SK-N-MC (cell line): ENCODE measurements at regions not wholly inside any gene's neighbourhood (a gene's known extent, or its start where the extent isn't known, plus 50 kb on each side); places are given as distances from the start of the nearest gene placed in this dataset.
"Not testable (repeated sequence)": the region's sequence is repeated elsewhere in the genome, so short reads cannot be mapped to it uniquely, and the experiment has no call there.

Experiments
- DNase-seq: peaks from one replicate; pipeline ENCODE4 v3.0.0-alpha.2; 2011; ENCODE audit warnings: low read depth, low spot score
- H3K27ac ChIP-seq: fragments of 200-600 bp; sonication (generic); 2 replicates; pipeline ENCODE4 v1.5.1; 2016; ENCODE audit warnings: mixed run types
- H3K36me3 ChIP-seq: fragments of 200-600 bp; sonication (generic); 2 replicates; pipeline ENCODE4 v1.6.1; 2017; ENCODE audit warnings: antibody characterized with exemption, low read length, mixed read lengths; ENCODE audit not compliant: insufficient read depth
- H3K4me3 ChIP-seq: fragments of 200-600 bp; sonication (generic); 2 replicates; pipeline ENCODE4 v1.5.1; 2016
- H3K9ac ChIP-seq: fragments of 200-600 bp; sonication (generic); 2 replicates; pipeline ENCODE4 v1.8.0; 2017; ENCODE audit warnings: mixed run types, mixed read lengths; ENCODE audit not compliant: insufficient read length
- H3K9me3 ChIP-seq: fragments of 200-600 bp; sonication (generic); 2 replicates; pipeline ENCODE4 v1.6.1; 2017; ENCODE audit warnings: low read depth, mild to moderate bottlenecking, antibody characterized with exemption, low read length, moderate library complexity, mixed read lengths
- EZH2 ChIP-seq: fragments of 200-600 bp; sonication (generic); IDR thresholded peaks from one replicate; pipeline ENCODE4 v1.6.1; 2017; ENCODE audit warnings: antibody characterized with exemption
- FOXP2 ChIP-seq: optimal IDR thresholded peaks from 2 replicates; pipeline ENCODE3; 2011; ENCODE audit warnings: mild to moderate bottlenecking, moderate library complexity; ENCODE audit not compliant: insufficient read depth; ENCODE audit errors: extremely low read length, control extremely low read depth
- POLR2AphosphoS5 ChIP-seq: IDR thresholded peaks from 2 replicates; pipeline ENCODE4 v1.6.1; 2012; ENCODE audit warnings: mild to moderate bottlenecking, low read depth, low read length, borderline replicate concordance

GRCh38 chr4:112708772-112709171 lies 71.8 kb downstream of the LARP7 start:
- H3K27ac ChIP-seq, result no peak overlapping the region
- H3K9me3 ChIP-seq, result no peaks in the 10 kb centered on the region
- no peak for DNase-seq
- no peaks in the 10 kb centered on the region for H3K36me3 ChIP-seq
- H3K9ac ChIP-seq, result no peak overlapping the region
- no peak overlapping the region for H3K4me3 ChIP-seq
- TF ChIP-seq POLR2AphosphoS5 (no peak), EZH2 (no peak), FOXP2 (no peak)

GRCh38 chr4:112714922-112715901 lies 78.3 kb downstream of the LARP7 start:
- H3K4me3 ChIP-seq, result no peak overlapping the region
- no peaks in the 10 kb centered on the region for H3K36me3 ChIP-seq
- no peak overlapping the region for H3K27ac ChIP-seq
- no peak for TF ChIP-seq POLR2AphosphoS5
- no peak for TF ChIP-seq EZH2
- no peak for TF ChIP-seq FOXP2
- no peaks in the 10 kb centered on the region for H3K9me3 ChIP-seq
- no peak overlapping the region for H3K9ac ChIP-seq
- DNase-seq, result no peak

GRCh38 chr4:112717856-112718255 lies 80.9 kb downstream of the LARP7 start:
- Histone ChIP-seq H3K27ac (no peak overlapping the region), H3K4me3 (no peak overlapping the region), H3K36me3 (no peaks in the 10 kb centered on the region), H3K9ac (no peak overlapping the region), H3K9me3 (no peaks in the 10 kb centered on the region)
- DNase-seq, result no peak
- no peak for TF ChIP-seq POLR2AphosphoS5
- no peak for TF ChIP-seq EZH2
- TF ChIP-seq FOXP2, result no peak

- H3K27ac ChIP-seq, result no peak overlapping the region
- TF ChIP-seq EZH2 (no peak), FOXP2 (no peak)
- DNase-seq, result no peak
- H3K36me3 ChIP-seq, result no peaks in the 10 kb centered on the region
- no peak overlapping the region for H3K4me3 ChIP-seq
- H3K9me3 ChIP-seq, result no peaks in the 10 kb centered on the region
- H3K9ac ChIP-seq, result no peak overlapping the region
These were observed 84.7 kb downstream of the LARP7 start for GRCh38 chr4:112721627-112722026.

- Histone ChIP-seq H3K4me3 (no peak overlapping the region), H3K9me3 (no peaks in the 10 kb centered on the region), H3K9ac (no peak overlapping the region), H3K36me3 (no peaks in the 10 kb centered on the region), H3K27ac (no peak overlapping the region)
- TF ChIP-seq FOXP2 (no peak), POLR2AphosphoS5 (no peak), EZH2 (no peak)
- no peak for DNase-seq
These were observed 89.1 kb downstream of the LARP7 start for GRCh38 chr4:112726041-112726440.

GRCh38 chr4:112727728-112728127 lies 90.8 kb downstream of the LARP7 start:
- H3K9ac ChIP-seq, H3K4me3 ChIP-seq, DNase-seq, H3K9me3 ChIP-seq, H3K36me3 ChIP-seq, H3K27ac ChIP-seq: not testable (repeated sequence)

- no peak overlapping the region for H3K27ac ChIP-seq
- no peak overlapping the region for H3K9ac ChIP-seq
- no peaks in the 10 kb centered on the region for H3K9me3 ChIP-seq
- DNase-seq, result no peak
- no peaks in the 10 kb centered on the region for H3K36me3 ChIP-seq
- TF ChIP-seq FOXP2 (no peak), EZH2 (no peak)
- H3K4me3 ChIP-seq, result no peak overlapping the region
These were observed 94.8 kb downstream of the LARP7 start for GRCh38 chr4:112731715-112732114.

- H3K9me3 ChIP-seq, result no peaks in the 10 kb centered on the region
- DNase-seq, result no peak
- no peaks in the 10 kb centered on the region for H3K36me3 ChIP-seq
- no peak overlapping the region for H3K4me3 ChIP-seq
- H3K9ac ChIP-seq, result no peak overlapping the region
- no peak overlapping the region for H3K27ac ChIP-seq
- TF ChIP-seq FOXP2, result no peak
- TF ChIP-seq POLR2AphosphoS5, result no peak
- no peak for TF ChIP-seq EZH2
These were observed 95.2 kb downstream of the LARP7 start for GRCh38 chr4:112732142-112732541.

GRCh38 chr4:112735474-112735951 lies 98.6 kb downstream of the LARP7 start:
- no peak overlapping the region for H3K9ac ChIP-seq
- DNase-seq, result no peak
- no peak overlapping the region for H3K4me3 ChIP-seq
- H3K36me3 ChIP-seq, result no peaks in the 10 kb centered on the region
- no peaks in the 10 kb centered on the region for H3K9me3 ChIP-seq
- TF ChIP-seq FOXP2, result no peak
- TF ChIP-seq POLR2AphosphoS5, result no peak
- no peak for TF ChIP-seq EZH2
- H3K27ac ChIP-seq, result no peak overlapping the region

GRCh38 chr4:112736718-112737135 lies 99.8 kb downstream of the LARP7 start:
- H3K27ac ChIP-seq, result no peak overlapping the region
- no peak for DNase-seq
- no peak for TF ChIP-seq FOXP2
- no peak for TF ChIP-seq EZH2
- no peak for TF ChIP-seq POLR2AphosphoS5

More at GRCh38 chr4:112736718-112737135, 99.8 kb downstream of the LARP7 start:
- Histone ChIP-seq H3K36me3 (no peaks in the 10 kb centered on the region), H3K9me3 (no peaks in the 10 kb centered on the region), H3K4me3 (no peak overlapping the region), H3K9ac (no peak overlapping the region)
